GM11168 (cell line): ENCODE measurements at regions not wholly inside any gene's neighbourhood (a gene's known extent, or its start where the extent isn't known, plus 50 kb on each side); places are given as distances from the start of the nearest gene placed in this dataset.

Experiments used
- in situ Hi-C: fragments of 300-500 bp; cut with MboI; formaldehyde crosslinking; loops from one replicate; pipeline ENCODE4 v1.12.0; 2022; ENCODE audit warnings: low sequenced_read_pairs; ENCODE audit not compliant: unreplicated experiment

DNA sequence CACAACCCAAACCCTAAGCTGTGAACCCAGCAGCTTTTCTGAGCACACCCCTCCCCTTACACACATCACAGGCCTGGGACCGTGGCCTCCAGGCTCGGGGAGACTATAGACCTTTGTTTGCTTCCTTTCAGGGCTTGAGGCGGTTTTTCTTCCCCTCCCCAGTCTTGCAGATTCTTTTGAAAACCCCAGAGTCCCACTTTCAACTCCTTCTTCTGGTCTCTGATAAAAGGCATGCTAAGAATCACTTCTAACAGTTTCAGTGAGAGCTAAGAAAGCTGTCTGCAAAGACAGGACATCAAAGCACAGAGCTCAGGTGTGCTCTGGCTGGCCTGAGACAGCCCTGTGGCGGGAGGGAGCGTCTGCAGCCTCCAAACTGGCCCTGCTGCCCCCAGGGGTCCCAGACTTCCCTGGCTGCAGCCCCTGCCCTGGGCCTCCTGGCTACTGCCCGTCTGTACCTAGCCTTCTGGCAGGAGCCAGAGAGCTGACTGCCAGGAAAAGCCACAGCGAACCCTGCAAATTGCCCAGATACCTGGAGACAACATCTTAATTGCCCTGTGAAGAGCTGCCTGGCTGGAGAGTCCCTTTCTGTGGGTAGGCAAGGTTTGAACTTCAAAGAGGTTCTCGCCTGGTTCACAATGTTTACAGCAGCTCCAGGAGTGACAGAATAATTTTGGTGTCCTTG, 138.9 kb downstream of the GADD45G start:
- in situ Hi-C loops = no loop called here

DNA sequence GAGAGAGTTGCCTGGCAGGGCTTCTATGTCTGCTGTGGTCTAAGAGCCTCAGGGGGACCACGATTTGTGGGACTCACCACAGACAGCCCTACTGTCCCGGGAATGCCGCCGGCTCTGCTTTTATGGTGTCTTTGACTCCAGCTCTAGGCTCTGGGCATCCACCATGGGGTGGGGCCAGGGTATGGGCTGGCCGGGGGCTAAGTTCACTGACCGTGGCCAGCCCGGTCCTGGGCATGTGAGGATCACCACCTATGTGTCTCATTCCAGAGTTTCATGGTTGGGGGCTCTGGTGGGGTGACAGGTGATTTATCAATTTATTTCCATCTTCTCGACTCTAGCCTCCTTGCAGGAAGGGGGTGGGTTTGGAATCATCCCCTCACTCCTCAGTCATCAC, 139.4 kb downstream of the GADD45G start:
- in situ Hi-C loops = no loop called here

DNA sequence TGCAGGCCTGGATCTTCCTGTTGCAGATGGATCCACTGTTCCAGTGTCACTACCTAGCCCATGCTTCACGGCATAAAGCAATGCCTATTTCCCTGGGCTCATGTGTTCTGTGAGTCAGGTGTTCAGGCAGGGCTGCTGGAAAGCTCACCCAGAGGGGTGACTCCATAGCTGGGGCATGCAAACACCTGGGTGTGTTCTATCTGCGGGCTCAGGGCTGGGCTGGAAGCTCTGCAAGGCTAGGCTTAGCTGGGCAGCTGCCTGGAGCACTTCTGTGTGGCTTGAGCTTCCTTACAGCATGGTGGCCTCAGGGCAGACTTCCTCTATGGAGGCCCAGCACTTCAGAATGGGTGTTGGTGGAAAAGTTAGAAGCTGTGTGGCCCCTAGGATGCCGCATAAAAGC, 139.9 kb downstream of the GADD45G start:
- in situ Hi-C loops = no loop called here

DNA sequence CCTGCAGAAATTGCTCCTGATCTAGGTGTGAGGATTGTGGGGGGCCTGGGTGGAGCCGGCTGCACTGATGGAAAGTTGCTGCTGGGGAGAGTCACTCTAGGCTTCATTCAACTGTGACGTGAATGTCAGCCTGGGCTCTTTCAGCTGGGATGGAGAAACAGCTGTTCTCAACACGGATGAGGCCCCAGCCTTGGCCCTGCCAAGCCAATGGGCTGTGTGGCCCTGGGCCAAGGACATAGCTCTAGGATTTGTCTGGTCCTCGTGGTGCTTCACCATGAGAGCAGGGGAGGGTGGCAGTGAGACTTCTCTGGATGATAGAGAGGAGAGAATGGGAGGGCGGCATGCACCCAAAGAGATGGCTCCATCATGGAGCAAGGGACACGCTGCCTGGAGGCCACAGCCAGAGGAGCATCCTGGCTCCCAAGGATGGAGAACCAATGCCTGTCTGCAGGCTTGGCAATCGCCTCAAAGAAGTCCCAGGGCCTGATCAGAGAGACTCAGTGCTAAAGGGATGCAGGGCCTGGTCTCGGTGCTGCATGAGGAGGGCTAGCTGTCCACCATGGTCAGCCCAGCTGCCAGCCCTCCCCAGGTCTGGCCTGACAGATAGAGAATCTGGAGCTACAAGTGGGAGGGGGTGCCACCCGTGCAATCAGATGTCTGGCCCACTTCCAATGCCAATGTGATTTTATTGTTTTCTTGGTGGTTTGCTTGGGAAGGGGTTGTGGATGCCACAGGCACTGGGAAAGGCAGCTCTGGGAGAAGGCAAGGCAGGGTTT, 141.0 kb downstream of the GADD45G start:
- in situ Hi-C loops = no loop called here

DNA sequence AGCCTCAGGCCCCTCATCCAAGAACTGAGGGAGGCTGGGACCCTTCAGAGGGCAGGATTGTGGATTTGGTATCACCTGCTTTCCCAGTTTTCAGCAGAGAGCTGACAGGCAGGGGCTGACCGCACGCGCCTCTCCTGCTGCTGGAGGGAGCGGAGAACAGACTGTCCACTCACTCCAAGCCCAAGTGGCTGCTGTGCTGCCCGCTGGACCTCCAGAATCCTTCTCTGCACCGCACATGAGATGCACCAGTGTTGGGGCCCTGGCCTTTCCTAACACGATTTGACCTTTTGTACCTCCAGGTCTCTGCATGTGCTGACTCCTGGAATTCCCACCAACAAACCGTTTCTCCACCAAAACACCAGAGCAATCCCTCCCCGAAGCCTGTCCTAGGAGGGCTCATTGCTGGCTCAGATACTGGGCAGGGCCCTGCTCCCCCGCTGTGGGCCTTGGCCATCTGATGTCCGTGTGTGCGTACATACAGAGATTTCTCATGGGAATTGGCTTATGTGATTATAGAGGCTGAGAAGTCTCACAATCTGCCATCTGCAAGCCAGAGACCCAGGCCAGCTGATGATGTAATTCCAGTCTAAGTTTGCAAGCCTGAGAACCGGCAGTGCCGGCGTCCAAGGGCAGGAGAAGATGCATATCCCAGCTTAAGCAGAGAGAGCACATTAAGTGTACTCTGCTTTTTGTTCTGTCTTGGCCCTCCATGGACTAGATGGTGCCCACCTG, 141.7 kb downstream of the GADD45G start:
- in situ Hi-C loops = no loop called here

DNA sequence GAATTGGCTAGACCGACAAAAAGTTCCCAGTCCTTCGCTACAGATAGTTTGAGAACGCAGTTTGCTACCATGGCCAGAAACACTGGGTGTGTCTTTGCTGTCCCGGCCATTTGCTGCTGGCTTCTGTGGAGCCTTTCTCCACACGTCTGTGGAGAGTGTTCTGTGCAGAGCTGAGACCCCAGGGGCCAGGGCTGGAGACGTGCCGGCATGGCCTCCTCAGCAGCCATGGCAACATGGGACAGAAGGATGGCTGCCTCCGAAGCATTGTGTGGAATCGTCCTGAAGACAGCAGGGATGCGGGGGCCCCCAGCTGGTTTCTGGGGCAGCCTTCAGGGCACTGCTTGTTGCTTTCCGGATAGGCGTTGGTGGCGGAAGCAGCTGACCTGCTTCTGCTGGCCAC, 142.8 kb downstream of the GADD45G start:
- in situ Hi-C loops = no loop called here

DNA sequence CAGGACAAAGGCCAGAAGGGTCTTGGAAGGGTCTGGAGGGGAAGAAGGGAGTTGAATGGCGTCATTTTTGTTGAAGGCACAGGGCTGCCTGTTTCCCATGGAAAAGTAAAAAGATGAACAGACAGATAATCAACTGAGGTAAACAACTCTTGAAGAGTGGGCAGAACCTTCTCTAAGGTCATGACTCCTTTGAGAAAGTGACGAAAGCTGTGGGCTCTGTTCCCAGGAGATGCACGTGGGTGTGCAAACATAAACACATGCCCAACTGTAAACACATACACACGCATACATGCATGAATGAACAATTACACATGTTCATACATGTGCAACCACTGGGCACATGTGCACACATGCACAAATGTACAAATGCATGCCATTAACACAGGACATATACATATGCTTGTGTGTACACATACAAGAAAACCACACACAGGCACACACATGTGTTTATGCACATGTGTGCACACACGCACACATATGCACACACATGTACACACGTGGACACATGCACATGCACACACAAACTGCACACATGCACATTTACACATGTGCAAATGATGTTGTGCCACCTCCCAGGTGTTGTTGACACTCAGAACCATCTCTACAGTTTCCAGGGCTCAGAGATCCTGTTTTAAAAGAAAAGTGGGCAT, 143.3 kb downstream of the GADD45G start:
- in situ Hi-C loops = no loop called here

DNA sequence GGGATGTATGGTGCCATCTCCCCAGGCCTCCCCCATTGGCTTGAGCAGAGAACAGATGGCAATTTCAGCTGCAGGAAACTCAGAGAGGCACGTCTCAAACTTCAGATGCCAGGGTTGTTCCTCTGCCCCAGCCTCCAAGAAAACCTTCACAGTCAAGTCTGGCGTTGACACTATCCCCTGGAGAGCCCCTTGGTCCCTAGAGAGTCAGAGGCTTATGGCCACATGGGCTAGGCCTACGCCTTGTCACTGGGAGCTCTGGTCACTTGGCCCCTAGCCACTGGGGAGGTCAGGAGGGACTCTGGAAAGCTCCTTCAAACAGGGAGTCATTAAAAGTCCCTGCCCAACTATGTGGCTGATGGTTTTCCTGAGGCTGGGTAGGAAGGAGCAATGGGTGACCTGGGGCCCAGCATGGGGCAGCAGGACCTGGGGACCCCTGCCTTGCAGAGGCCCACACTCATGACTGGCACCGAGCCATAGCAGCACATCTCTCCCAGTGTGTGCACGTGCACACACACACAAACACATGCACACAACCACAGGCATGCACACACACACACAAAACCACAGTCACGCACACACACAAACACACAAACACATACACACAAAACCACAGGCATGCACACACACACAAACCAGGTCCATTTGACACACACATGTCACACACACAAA, 144.2 kb downstream of the GADD45G start:
- in situ Hi-C loops = no loop called here

DNA sequence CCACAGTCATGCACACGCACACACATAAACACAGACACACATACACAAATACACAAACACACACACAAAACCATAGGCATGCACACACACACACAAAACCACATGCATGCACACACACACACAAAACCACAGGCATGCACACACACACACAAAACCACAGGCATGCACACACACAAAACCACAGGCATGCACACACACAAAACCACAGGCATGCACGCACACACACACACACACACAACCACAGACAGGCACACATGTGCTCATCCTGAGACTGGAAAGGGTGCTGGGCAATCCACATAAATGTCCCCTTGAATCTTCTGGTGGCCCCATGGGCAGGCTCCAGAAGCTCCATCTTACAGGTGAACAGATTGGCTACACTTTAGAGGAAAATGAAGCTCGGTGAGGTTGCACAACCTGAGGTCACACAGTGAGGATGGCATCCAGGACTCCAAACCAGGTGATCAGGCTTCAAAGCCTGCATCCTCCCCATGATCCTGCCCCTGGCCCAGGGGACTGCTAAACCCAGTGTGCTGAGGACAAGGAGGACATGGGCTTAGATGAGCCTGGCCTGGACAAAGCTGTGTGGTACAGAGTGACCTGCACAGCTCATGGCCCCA, 144.8 kb downstream of the GADD45G start:
- in situ Hi-C loops = no loop called here

DNA sequence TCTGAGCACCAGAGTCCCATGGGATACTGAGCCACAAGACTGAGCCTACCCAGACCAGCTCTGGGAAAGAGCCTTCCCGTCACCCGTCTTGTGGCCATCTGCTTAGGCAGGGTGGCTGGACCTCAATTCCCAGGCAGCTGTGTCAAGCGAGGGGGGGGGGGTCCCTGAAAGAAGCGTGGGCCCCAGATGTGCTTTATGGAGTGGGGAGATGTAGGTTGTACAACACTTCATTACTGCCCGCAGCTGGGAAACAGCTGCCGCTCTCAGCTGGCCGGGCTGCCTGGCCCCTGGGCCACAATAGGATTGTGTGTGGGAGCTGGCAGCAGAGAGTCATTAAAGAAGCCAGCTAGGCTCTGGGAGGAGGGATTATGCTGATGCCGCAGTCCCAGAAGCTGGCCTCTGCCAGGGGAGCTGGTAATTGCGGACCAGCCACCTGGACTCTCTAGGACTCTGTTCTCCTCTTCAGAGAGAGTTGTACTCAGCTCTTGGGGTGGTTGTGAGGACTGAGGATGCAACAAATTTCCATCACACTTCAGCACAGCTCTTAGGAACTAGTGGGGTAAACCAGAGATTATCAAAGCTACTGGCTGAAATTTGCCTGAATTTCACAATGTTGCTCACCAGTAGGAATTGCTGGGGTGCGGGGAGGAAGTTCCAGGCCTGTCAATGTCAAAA, 145.4 kb downstream of the GADD45G start:
- in situ Hi-C loops = no loop called here

DNA sequence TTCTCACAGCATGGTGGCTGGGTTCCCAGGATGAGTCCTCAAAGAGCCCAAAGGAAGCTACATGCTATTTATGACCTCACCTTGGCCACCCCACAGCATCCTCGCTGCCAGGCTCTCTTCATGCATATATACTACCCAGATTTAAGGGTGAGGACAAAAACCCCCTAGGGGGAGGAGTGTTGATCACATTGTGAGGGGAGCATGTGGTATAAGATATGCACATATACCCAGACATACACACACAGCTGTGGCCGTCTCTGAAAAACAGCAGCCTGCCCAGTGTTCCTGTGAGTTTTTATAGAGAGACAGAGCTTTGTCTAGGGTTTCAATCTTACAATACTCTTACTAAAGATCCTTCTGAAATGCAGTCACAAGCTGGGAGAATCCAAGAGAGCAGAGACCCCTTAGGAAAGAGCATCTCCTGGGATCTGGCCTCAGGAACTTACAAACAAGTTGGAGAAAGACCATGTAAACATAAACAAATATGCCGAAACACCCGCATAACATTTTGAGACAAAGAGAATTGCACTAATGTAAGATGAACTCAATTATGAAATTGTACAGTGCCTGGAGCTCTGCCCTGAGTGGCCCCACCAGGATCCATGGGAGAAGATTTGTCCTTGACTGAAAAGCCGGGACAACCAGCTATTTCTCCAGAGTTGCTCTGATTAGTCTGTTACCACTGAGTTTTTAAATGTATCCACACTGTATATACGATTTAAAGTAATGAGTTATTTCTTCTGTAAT, 146.4 kb downstream of the GADD45G start:
- in situ Hi-C loops = no loop called here

DNA sequence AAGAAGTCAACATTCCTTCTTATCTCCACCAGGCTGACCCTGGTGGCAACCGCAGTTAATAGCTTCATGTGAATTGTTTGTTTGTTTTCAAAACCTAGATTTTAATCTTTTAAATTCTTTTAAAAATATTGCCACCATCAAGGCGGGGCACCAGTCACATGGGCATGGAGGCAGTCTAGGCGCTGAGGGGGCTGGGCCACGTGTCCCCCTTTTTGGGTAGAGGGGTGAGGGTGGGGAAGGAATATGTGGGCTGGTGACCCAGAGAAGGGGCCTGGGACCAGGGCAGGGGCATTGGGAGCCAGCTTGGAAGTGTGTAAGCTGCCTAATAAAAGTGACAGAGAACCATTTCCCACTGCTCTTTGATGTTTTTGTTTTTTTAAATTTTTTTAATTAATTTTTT, 147.3 kb downstream of the GADD45G start:
- in situ Hi-C loops = no loop called here

DNA sequence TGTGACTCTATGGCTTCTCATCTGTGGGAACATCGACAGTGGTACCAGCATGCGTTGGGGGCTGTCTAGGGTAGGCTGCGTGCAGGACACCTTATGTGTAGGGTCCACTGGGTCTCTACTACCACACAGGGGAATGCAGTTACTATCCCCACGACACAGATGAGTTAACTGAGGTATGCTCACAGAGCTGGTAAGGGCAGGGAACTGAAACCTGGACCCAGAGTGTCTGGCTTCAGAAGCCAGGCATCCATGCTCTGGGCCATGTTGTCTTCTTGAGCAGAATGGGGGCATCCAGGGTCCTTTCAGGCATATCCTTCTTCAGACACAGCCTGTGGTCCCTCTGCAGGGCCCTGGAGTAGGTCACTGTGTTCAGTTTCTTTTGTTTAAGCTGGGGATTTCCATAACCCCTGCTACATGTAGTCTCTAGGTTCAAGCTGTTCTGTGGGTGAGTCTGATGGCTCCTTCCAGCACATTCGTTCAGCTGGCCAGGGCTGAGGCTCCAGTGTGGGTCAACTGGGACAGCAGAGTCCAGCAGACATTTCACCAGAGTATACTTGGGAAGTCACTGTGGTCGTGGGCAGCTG, 148.8 kb downstream of the GADD45G start:
- in situ Hi-C loops = no loop called here

DNA sequence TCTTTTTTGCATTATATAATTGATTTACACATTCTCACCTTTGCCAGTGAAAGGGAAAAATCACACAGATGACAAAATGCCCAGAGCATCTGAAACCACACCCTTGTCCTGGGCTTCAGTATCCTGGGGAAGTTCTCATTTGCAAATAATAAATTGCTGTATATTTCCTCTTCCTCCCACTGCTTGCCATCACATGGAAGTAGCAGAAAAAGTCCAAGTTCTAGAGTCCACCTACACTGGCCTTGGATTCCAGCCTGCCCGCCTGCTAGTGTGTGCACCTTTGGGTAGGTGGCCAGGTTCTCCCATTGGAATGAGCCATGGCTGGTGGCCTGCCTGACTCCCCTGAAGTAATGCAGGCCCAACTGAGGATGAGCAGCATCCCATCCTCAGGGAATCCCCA, 149.4 kb downstream of the GADD45G start:
- in situ Hi-C loops = no loop called here

DNA sequence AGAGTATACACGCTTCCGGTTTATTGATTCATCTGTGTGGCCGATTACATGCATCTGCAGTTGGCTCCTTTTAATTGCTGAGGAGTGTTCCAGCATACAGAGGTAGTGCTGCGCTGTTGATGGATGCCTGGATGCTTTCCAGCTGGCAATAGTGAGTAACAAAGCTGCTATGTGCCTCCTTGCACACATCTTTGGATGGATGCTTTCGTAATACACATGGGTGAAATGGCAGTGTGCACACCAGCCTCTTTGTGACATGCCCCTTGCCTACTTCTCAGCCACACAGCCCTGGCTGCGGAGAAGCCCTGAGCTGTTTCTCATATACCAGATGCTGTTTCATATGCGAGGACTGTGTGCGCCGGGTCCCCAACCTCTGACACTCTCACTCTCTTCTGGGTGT, 151.0 kb downstream of the GADD45G start:
- in situ Hi-C loops = no loop called here

DNA sequence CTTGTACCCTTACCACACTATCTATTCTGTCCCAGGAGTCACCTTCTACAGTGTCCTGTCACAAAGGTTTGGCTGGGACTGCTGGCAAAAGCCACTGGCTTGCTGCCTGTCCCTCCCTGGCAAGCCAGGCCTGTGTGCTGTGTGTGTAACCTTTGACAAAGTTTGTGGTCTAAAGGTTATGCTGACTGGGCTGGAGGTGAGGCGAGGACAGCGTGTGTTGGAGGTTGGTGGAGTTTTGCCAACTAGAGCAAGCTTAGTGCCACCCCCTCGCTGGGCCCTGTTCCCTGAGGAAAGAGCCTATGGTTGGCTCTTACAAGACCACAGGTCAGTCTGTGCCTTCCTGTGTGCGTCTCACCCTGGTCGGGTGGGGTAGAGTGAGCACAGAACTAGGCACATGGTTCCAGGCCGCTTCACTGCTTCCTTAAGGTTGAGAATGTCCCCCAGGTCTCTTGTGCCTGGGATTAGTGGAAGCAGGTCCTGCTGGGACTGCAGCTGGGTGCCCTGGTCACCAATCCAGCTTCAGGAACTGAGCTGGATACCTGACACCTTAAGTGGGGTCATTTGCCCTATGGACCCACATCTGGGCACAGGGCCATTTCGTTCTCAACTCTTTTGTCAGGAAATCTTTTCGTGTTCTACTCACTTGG, 152.2 kb downstream of the GADD45G start:
- in situ Hi-C loops = no loop called here

DNA sequence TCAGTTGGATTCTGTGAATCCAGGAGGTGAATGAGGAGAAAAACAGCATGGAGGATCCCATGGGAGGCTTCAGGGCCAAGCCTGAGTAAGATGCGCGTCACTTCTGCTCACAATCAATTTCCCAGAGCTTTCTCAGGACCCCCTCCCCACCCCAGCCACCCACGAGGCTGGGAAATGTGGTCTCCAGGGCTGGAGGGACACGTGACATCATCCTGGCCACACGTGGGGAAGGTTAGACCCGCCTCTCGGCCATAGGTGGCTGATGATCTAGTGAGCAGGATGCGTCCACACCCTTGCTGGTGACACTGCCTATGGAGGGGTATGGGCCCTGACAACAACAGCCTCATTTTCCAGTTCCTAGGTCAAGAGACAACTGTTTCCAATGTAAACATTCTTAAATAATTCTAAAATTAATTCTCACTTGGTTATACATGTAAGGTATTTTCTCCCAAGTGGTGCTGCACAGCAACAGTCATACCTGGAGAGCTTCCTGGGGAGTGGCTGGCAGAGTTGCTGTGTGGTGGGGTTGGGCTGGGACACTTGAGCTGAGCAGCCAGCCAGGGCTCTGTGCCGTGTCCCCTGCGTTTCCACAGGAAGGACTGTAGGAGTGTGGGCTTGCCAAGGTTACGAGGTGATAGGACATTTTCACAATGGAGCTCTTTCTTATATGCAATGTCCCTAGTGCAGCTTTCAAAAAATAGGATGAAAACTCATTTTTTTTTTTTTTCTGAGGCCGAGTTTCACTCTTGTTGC, 153.1 kb downstream of the GADD45G start:
- in situ Hi-C loops = no loop called here
